Osteocyte (in vitro differentiated cells): ENCODE measurements at regions not wholly inside any gene's neighbourhood (a gene's known extent, or its start where the extent isn't known, plus 50 kb on each side); places are given as distances from the start of the nearest gene placed in this dataset.

Experiments used
- DNase-seq: peaks from one replicate; pipeline ENCODE4 v3.0.0; 2021; ENCODE audit warnings: mixed read lengths; ENCODE audit not compliant: unreplicated experiment; ENCODE audit errors: extremely low spot score
- H3K27ac Mint-ChIP-seq: one replicate; pipeline ENCODE4 v1.8.0; 2021; ENCODE audit warnings: mild to moderate bottlenecking, mixed read lengths; ENCODE audit not compliant: unreplicated experiment
- H3K27me3 Mint-ChIP-seq: one replicate; pipeline ENCODE4 v1.8.0; 2021; ENCODE audit warnings: mixed read lengths; ENCODE audit not compliant: unreplicated experiment
- H3K36me3 Mint-ChIP-seq: one replicate; pipeline ENCODE4 v1.8.0; 2021; ENCODE audit warnings: mixed read lengths; ENCODE audit not compliant: unreplicated experiment
- H3K4me1 Mint-ChIP-seq: one replicate; pipeline ENCODE4 v1.8.0; 2021; ENCODE audit warnings: mixed read lengths; ENCODE audit not compliant: unreplicated experiment
- H3K4me3 Mint-ChIP-seq: one replicate; pipeline ENCODE4 v1.8.0; 2021; ENCODE audit warnings: mild to moderate bottlenecking, moderate library complexity, mixed read lengths; ENCODE audit not compliant: unreplicated experiment
- H3K9me3 Mint-ChIP-seq: one replicate; pipeline ENCODE4 v1.8.0; 2021; ENCODE audit warnings: mixed read lengths; ENCODE audit not compliant: unreplicated experiment
- TF ChIP-seq, protein P1 (sequence below): fragments of 200-600 bp; sonication (generic); IDR thresholded peaks from 2 replicates; pipeline ENCODE4 v1.5.0; 2021; ENCODE audit warnings: antibody characterized with exemption, mild to moderate bottlenecking, moderate library complexity

DNA sequence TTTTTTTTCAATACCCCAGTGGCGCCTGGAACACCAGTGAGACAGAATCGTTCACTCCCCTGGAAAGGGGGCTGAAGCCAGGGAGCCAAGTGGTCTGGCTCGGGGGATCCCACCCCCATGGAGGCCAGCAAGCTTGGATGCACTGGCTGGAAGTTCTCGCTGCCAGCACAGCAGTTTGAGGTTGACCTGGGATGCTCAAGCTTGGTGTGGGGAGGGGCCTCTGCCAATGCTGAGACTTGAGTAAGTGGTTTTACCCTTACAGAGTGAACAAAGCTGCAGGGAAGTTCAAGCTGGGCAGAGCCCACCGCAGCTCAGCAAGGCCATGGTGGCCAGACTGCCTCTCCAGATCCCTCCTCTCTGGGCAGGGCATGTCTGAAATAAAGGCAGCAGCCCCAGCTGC is 276.2 kb upstream of the CNTN6 start:
- peaks cover 37% of the 10 kb centered on the region for H3K9me3 Mint-ChIP-seq
- no peak for DNase-seq

GRCh38 chr3:834679-835078 is 258.1 kb upstream of the CNTN6 start:
- H3K27me3 Mint-ChIP-seq: no peaks in the 10 kb centered on the region
- TF ChIP-seq, protein P1, sequence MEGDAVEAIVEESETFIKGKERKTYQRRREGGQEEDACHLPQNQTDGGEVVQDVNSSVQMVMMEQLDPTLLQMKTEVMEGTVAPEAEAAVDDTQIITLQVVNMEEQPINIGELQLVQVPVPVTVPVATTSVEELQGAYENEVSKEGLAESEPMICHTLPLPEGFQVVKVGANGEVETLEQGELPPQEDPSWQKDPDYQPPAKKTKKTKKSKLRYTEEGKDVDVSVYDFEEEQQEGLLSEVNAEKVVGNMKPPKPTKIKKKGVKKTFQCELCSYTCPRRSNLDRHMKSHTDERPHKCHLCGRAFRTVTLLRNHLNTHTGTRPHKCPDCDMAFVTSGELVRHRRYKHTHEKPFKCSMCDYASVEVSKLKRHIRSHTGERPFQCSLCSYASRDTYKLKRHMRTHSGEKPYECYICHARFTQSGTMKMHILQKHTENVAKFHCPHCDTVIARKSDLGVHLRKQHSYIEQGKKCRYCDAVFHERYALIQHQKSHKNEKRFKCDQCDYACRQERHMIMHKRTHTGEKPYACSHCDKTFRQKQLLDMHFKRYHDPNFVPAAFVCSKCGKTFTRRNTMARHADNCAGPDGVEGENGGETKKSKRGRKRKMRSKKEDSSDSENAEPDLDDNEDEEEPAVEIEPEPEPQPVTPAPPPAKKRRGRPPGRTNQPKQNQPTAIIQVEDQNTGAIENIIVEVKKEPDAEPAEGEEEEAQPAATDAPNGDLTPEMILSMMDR: no peak
- no peak overlapping the region for H3K27ac Mint-ChIP-seq
- DNase-seq: no peak
- H3K36me3 Mint-ChIP-seq: no peaks in the 10 kb centered on the region
- H3K4me1 Mint-ChIP-seq: no peaks in the 10 kb centered on the region
- no peak overlapping the region for H3K4me3 Mint-ChIP-seq
- peaks cover 15% of the 10 kb centered on the region for H3K9me3 Mint-ChIP-seq

More for the DNA sequence above, 276.2 kb upstream of the CNTN6 start:
- Mint-ChIP-seq H3K27ac (no peak overlapping the region), H3K27me3 (no peaks in the 10 kb centered on the region), H3K4me3 (no peak overlapping the region), H3K4me1 (no peaks in the 10 kb centered on the region), H3K36me3 (no peaks in the 10 kb centered on the region)
- TF ChIP-seq, protein P1: no peak

GRCh38 chr3:835096-835495 is 257.7 kb upstream of the CNTN6 start:
- Mint-ChIP-seq H3K9me3 (peaks cover 15% of the 10 kb centered on the region), H3K4me3 (no peak overlapping the region), H3K4me1 (no peaks in the 10 kb centered on the region), H3K36me3 (no peaks in the 10 kb centered on the region), H3K27me3 (no peaks in the 10 kb centered on the region), H3K27ac (no peak overlapping the region)
- DNase-seq: no peak
- TF ChIP-seq, protein P1: no peak

DNA sequence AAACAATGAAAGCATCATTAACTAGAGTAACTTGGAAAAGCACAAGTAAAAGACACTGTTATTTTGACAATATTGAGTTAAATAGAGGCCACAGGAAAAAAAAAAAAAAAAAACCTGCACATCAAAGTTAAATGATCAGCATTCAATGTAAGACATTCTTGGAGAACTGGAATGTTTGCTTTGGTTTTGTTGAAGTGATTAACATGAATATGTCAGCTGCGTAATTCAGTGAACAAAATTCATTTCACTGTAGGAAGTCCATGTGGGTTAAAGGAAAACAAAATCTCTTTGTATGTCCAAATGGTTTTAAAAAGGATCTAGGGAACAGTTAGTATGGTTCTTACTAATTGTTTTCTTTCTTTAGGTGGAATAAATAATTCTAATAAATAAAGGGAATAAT is 252.8 kb upstream of the CNTN6 start:
- Mint-ChIP-seq H3K9me3 (no peaks in the 10 kb centered on the region), H3K4me3 (no peak overlapping the region), H3K4me1 (no peaks in the 10 kb centered on the region), H3K36me3 (no peaks in the 10 kb centered on the region), H3K27ac (no peak overlapping the region), H3K27me3 (no peaks in the 10 kb centered on the region)
- no peak for DNase-seq
- TF ChIP-seq, protein P1: no peak

DNA sequence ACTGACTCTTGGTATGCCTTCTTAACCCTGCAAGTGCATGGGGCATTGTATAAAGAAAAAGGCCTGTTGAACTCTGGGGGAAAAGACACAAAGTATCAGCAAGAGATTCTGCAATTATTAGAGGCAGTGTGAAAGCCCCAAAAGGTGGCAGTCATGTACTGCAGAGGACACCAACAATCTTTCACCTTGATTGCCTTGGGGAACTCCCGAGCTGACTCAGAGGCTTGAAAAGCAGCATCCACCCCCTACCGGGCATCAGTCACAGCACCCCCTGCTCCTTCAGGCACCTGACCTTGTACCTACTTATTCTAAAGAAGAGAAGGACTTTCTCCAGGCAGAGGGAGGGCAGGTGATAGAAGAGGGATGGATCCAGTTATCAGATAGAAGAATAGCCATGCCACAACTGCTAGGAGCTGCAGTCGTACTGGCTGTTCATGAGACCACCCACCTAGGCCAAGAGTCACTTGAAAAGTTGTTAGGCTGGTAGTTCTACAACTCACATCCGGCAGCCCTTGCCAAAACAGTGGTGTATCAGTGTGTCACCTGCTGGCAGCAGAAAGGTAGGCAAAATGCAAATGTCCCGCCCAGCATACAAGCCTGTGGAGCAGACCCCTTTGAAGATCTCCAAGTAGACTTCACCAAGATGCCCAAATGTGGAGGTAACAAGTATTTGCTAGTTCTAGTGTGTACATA is 241.6 kb upstream of the CNTN6 start:
- H3K27me3 Mint-ChIP-seq: no peaks in the 10 kb centered on the region
- no peak overlapping the region for H3K27ac Mint-ChIP-seq
- H3K4me1 Mint-ChIP-seq: no peaks in the 10 kb centered on the region
- H3K36me3 Mint-ChIP-seq: no peaks in the 10 kb centered on the region
- peaks cover 11% of the 10 kb centered on the region for H3K9me3 Mint-ChIP-seq
- no peak overlapping the region for H3K4me3 Mint-ChIP-seq
- TF ChIP-seq, protein P1: no peak
- DNase-seq: peak; percentile 48
